Stimulated activated CD8-positive, alpha-beta memory T cell treated with anti-CD3 and anti-CD28 coated beads, Interleukin-7, amount 100 ng/mL, for 4 hours (primary cell): ENCODE measurements at regions not wholly inside any gene's neighbourhood (a gene's known extent, or its start where the extent isn't known, plus 50 kb on each side); places are given as distances from the start of the nearest gene placed in this dataset.
"Not testable (repeated sequence)": the region's sequence is repeated elsewhere in the genome, so short reads cannot be mapped to it uniquely, and the experiment has no call there.

Experiments
- DNase-seq, 2 donors: peaks; one replicate each; pipeline ENCODE4 v3.0.0-alpha.2; 2020; ENCODE audit warnings: low read depth in 2 of 2

GRCh38 chr6:14290772-14291330, 173.3 kb downstream of the CD83 start:
- DNase-seq, result no peak

- no peak for DNase-seq
These were observed 173.8 kb downstream of the CD83 start for GRCh38 chr6:14291331-14291730.

- DNase-seq, result no peak
These were observed 174.5 kb downstream of the CD83 start for GRCh38 chr6:14292119-14292518.

- DNase-seq, result no peak
These were observed 176.8 kb downstream of the CD83 start for GRCh38 chr6:14294270-14294951.

GRCh38 chr6:14296698-14297097, 179.1 kb downstream of the CD83 start:
- not testable (repeated sequence) for DNase-seq

- DNase-seq, result not testable (repeated sequence)
These were observed 179.5 kb downstream of the CD83 start for GRCh38 chr6:14297118-14297517.

- DNase-seq, result not testable (repeated sequence)
These were observed 182.6 kb downstream of the CD83 start for GRCh38 chr6:14300189-14300588.

- DNase-seq, result not testable (repeated sequence)
These were observed 183.1 kb downstream of the CD83 start for GRCh38 chr6:14300721-14301120.

GRCh38 chr6:14301477-14301876, 183.9 kb downstream of the CD83 start:
- not testable (repeated sequence) for DNase-seq

- DNase-seq, result no peak
These were observed 187.6 kb downstream of the CD83 start for GRCh38 chr6:14305131-14305530.

- no peak for DNase-seq
These were observed 188.1 kb downstream of the CD83 start for GRCh38 chr6:14305624-14306023.

- no peak for DNase-seq
These were observed 188.8 kb downstream of the CD83 start for GRCh38 chr6:14306151-14306906.

- DNase-seq, result no peak
These were observed 191.9 kb downstream of the CD83 start for GRCh38 chr6:14309516-14309915.

GRCh38 chr6:14309951-14310445, 192.4 kb downstream of the CD83 start:
- DNase-seq, result no peak

GRCh38 chr6:14310960-14311359, 193.4 kb downstream of the CD83 start:
- DNase-seq, result no peak

- DNase-seq, result no peak
These were observed 195.0 kb downstream of the CD83 start for GRCh38 chr6:14312587-14312986.

- DNase-seq, result no peak
These were observed 195.7 kb downstream of the CD83 start for GRCh38 chr6:14313248-14313647.

- DNase-seq, result no peak
These were observed 197.8 kb downstream of the CD83 start for GRCh38 chr6:14315353-14315752.

GRCh38 chr6:14316651-14317386, 199.2 kb downstream of the CD83 start:
- no peak for DNase-seq

GRCh38 chr6:14317387-14317970, 199.9 kb downstream of the CD83 start:
- no peak for DNase-seq

GRCh38 chr6:14320332-14320731, 202.8 kb downstream of the CD83 start:
- DNase-seq, result no peak
